PC-9 (cell line): ENCODE measurements at regions not wholly inside any gene's neighbourhood (a gene's known extent, or its start where the extent isn't known, plus 50 kb on each side); places are given as distances from the start of the nearest gene placed in this dataset.
"Not testable (repeated sequence)": the region's sequence is repeated elsewhere in the genome, so short reads cannot be mapped to it uniquely, and the experiment has no call there.

ENCODE experiments used
- BruUV-seq: library from RNA; stranded (reverse); fragments of 400-500 nt; replicated peaks from 2 replicates; lab custom pipeline; 2021; lab: Mats Ljungman, UMichigan
- CTCF ChIA-PET: fragments of 300-600 bp; sonication (Branson Sonifier 250); formaldehyde crosslinking; loops from one replicate; lab custom pipeline; 2022; ENCODE audit warnings: antibody characterized with exemption; lab: Charles Lee
- POLR2A ChIA-PET: fragments of 300-600 bp; sonication (Branson Sonifier 250); formaldehyde crosslinking; loops from one replicate; lab custom pipeline; 2022; ENCODE audit warnings: antibody characterized with exemption; ENCODE audit not compliant: unreplicated experiment; lab: Charles Lee
- DNase-seq, 2 experiments: peaks; one replicate each; pipeline versions ENCODE4 v3.0.0 to v3.0.0-alpha.2; 2015 to 2022; ENCODE audit warnings: mixed read lengths in 1 of 2
- H2AFZ ChIP-seq: fragments of 200-600 bp; sonication (generic); 2 replicates; pipeline ENCODE4 v1.8.1; 2017; ENCODE audit warnings: antibody characterized with exemption
- H3F3A ChIP-seq: fragments of 200-600 bp; sonication (generic); 2 replicates; pipeline ENCODE4 v1.8.1; 2017; ENCODE audit warnings: antibody characterized with exemption, mild to moderate bottlenecking, low read depth; ENCODE audit not compliant: insufficient read depth
- H3K27ac ChIP-seq: fragments of 200-600 bp; sonication (generic); 2 replicates; pipeline ENCODE4 v1.6.1; 2016; ENCODE audit warnings: mixed run types
- H3K27me3 ChIP-seq: fragments of 200-600 bp; sonication (generic); 2 replicates; pipeline ENCODE4 v1.6.1; 2016; ENCODE audit warnings: low read depth, mixed run types; ENCODE audit not compliant: insufficient read depth
- H3K36me3 ChIP-seq: fragments of 200-600 bp; sonication (generic); 2 replicates; pipeline ENCODE4 v1.6.1; 2016; ENCODE audit warnings: low read depth, mixed run types
- H3K4me1 ChIP-seq: fragments of 200-600 bp; sonication (generic); replicated peaks from 2 replicates; pipeline ENCODE4 v1.6.1; 2016; ENCODE audit warnings: mixed run types; ENCODE audit not compliant: insufficient read depth
- H3K4me2 ChIP-seq: fragments of 200-600 bp; sonication (generic); 2 replicates; pipeline ENCODE4 v1.6.1; 2017; ENCODE audit warnings: mixed run types
- H3K4me3 ChIP-seq: fragments of 200-600 bp; sonication (generic); 2 replicates; pipeline ENCODE4 v1.6.1; 2016; ENCODE audit warnings: mixed run types
- H3K79me2 ChIP-seq: fragments of 200-600 bp; sonication (generic); 2 replicates; pipeline ENCODE4 v1.6.1; 2017; ENCODE audit warnings: low read depth, mixed run types
- H3K9me2 ChIP-seq: fragments of 200-600 bp; sonication (generic); 2 replicates; pipeline ENCODE4 v1.8.1; 2017; ENCODE audit warnings: mild to moderate bottlenecking; ENCODE audit not compliant: insufficient read depth
- H3K9me3 ChIP-seq: fragments of 200-600 bp; sonication (generic); 2 replicates; pipeline ENCODE4 v1.8.1; 2016; ENCODE audit warnings: low read depth; ENCODE audit not compliant: insufficient read depth
- H4K20me1 ChIP-seq: fragments of 200-600 bp; sonication (generic); 2 replicates; pipeline ENCODE4 v1.8.1; 2017; ENCODE audit not compliant: insufficient read depth
- intact Hi-C: fragments of 100-400 bp; cut with micrococcal nuclease; formaldehyde crosslinking; loops from one replicate; pipeline ENCODE4 v1.10.0; 2022; ENCODE audit not compliant: unreplicated experiment

GRCh38 chr16:70032906-70033305 lies 81.2 kb upstream of the PDPR start:
- H2AFZ ChIP-seq, H3K27me3 ChIP-seq, H3K79me2 ChIP-seq, CTCF ChIA-PET, BruUV-seq, H3K4me2 ChIP-seq, H3K4me3 ChIP-seq, POLR2A ChIA-PET, H4K20me1 ChIP-seq, H3F3A ChIP-seq, H3K27ac ChIP-seq, H3K36me3 ChIP-seq, H3K4me1 ChIP-seq, DNase-seq, H3K9me3 ChIP-seq, intact Hi-C loops, H3K9me2 ChIP-seq: not testable (repeated sequence)

- BruUV-seq, POLR2A ChIA-PET, DNase-seq, H3K27ac ChIP-seq, H4K20me1 ChIP-seq, H2AFZ ChIP-seq, H3K9me3 ChIP-seq, H3K4me2 ChIP-seq, H3K36me3 ChIP-seq, intact Hi-C loops, H3K79me2 ChIP-seq, CTCF ChIA-PET, H3K9me2 ChIP-seq, H3K4me1 ChIP-seq, H3K27me3 ChIP-seq, H3K4me3 ChIP-seq, H3F3A ChIP-seq: not testable (repeated sequence)
Measured at GRCh38 chr16:70037913-70038312, 76.2 kb upstream of the PDPR start.

GRCh38 chr16:70040554-70040953 lies 73.6 kb upstream of the PDPR start:
- CTCF ChIA-PET, H3K4me3 ChIP-seq: not testable (repeated sequence)

GRCh38 chr16:70043538-70044067 lies 70.5 kb upstream of the PDPR start:
- H3K36me3 ChIP-seq, intact Hi-C loops, H3K4me2 ChIP-seq, CTCF ChIA-PET, H3F3A ChIP-seq, H3K4me3 ChIP-seq, H3K9me2 ChIP-seq, H3K4me1 ChIP-seq, H3K79me2 ChIP-seq, H2AFZ ChIP-seq, DNase-seq, POLR2A ChIA-PET, BruUV-seq, H3K27me3 ChIP-seq, H3K9me3 ChIP-seq, H4K20me1 ChIP-seq, H3K27ac ChIP-seq: not testable (repeated sequence)

More at GRCh38 chr16:70040554-70040953, 73.6 kb upstream of the PDPR start:
- H3K27me3 ChIP-seq, H3K4me2 ChIP-seq, H4K20me1 ChIP-seq, DNase-seq, intact Hi-C loops, H3K9me3 ChIP-seq, H2AFZ ChIP-seq, H3K79me2 ChIP-seq, H3F3A ChIP-seq, H3K27ac ChIP-seq, H3K36me3 ChIP-seq, POLR2A ChIA-PET, H3K9me2 ChIP-seq, BruUV-seq, H3K4me1 ChIP-seq: not testable (repeated sequence)

- BruUV-seq, result not testable (repeated sequence)
Measured at GRCh38 chr16:70046560-70046959, 67.6 kb upstream of the PDPR start.

GRCh38 chr16:70048083-70048482 lies 66.0 kb upstream of the PDPR start:
- H3F3A ChIP-seq, H3K9me3 ChIP-seq, H3K4me1 ChIP-seq, H3K27me3 ChIP-seq, H3K36me3 ChIP-seq, H2AFZ ChIP-seq, CTCF ChIA-PET, H3K27ac ChIP-seq, intact Hi-C loops, DNase-seq, H3K4me3 ChIP-seq, H3K4me2 ChIP-seq, H4K20me1 ChIP-seq, H3K79me2 ChIP-seq, H3K9me2 ChIP-seq, BruUV-seq: not testable (repeated sequence)
- POLR2A ChIA-PET, result interaction anchor here (0.6 kb wide), 1 partner anchor 712 kb away, joined by 4 read pairs; no protein-coding TSS in a partner anchor

More at GRCh38 chr16:70046560-70046959, 67.6 kb upstream of the PDPR start:
- H3F3A ChIP-seq, H3K4me3 ChIP-seq, H3K79me2 ChIP-seq, H4K20me1 ChIP-seq, CTCF ChIA-PET, intact Hi-C loops, H3K27me3 ChIP-seq, DNase-seq, POLR2A ChIA-PET, H3K9me2 ChIP-seq, H3K4me2 ChIP-seq, H3K9me3 ChIP-seq, H3K36me3 ChIP-seq, H3K4me1 ChIP-seq, H2AFZ ChIP-seq, H3K27ac ChIP-seq: not testable (repeated sequence)

GRCh38 chr16:70058056-70058455 lies 56.1 kb upstream of the PDPR start:
- H3K4me1 ChIP-seq, H3K4me3 ChIP-seq, CTCF ChIA-PET, BruUV-seq, H2AFZ ChIP-seq, H3K9me3 ChIP-seq, H3K36me3 ChIP-seq, intact Hi-C loops, H3F3A ChIP-seq, H3K4me2 ChIP-seq, H3K9me2 ChIP-seq, H3K27ac ChIP-seq, POLR2A ChIA-PET, H4K20me1 ChIP-seq, H3K27me3 ChIP-seq, DNase-seq: not testable (repeated sequence)
- H3K79me2 ChIP-seq, result peaks cover 34% of the 10 kb centered on the region
